GM10266 (cell line): ENCODE measurements at regions not wholly inside any gene's neighbourhood (a gene's known extent, or its start where the extent isn't known, plus 50 kb on each side); places are given as distances from the start of the nearest gene placed in this dataset.

Source experiments
- DNase-seq: peaks from one replicate; pipeline ENCODE4 v3.0.0; 2012; ENCODE audit errors: extremely low spot score
- CTCF ChIP-seq: IDR thresholded peaks from 2 replicates; pipeline ENCODE4 v1.5.1; 2012; ENCODE audit warnings: mild to moderate bottlenecking, low read depth; ENCODE audit not compliant: control insufficient read depth, insufficient read depth; ENCODE audit errors: missing control alignments

- TF ChIP-seq CTCF, result no peak
- no peak for DNase-seq
Measured at GRCh38 chr3:67791620-67792019, 137.2 kb upstream of the SUCLG2 start.

- TF ChIP-seq CTCF, result peak; percentile 70
- peak; percentile 56 for DNase-seq
Measured at GRCh38 chr3:67790043-67790442, 135.6 kb upstream of the SUCLG2 start.

- no peak for DNase-seq
- no peak for TF ChIP-seq CTCF
Measured at GRCh38 chr3:67788396-67788795, 134.0 kb upstream of the SUCLG2 start.

- no peak for DNase-seq
- TF ChIP-seq CTCF, result no peak
Measured at GRCh38 chr3:67783281-67784250, 129.2 kb upstream of the SUCLG2 start.

GRCh38 chr3:67781871-67782270 lies 127.5 kb upstream of the SUCLG2 start:
- no peak for DNase-seq
- TF ChIP-seq CTCF, result no peak

- no peak for TF ChIP-seq CTCF
- DNase-seq, result no peak
Measured at GRCh38 chr3:67781218-67781617, 126.8 kb upstream of the SUCLG2 start.

- TF ChIP-seq CTCF, result no peak
- DNase-seq, result no peak
Measured at GRCh38 chr3:67774676-67775075, 120.3 kb upstream of the SUCLG2 start.
